Activated T-helper 2 cell treated with anti-CD3 and anti-CD28 coated beads, Interferon-gamma antibody, Interleukin-2, Interleukin-4, amounts not matched to agents 10 μg/mL and 5 μg/mL and 100 μg/mL, durations not matched to agents 14 hours and 24 hours and 36 hours (primary cell): ENCODE measurements at regions not wholly inside any gene's neighbourhood (a gene's known extent, or its start where the extent isn't known, plus 50 kb on each side); places are given as distances from the start of the nearest gene placed in this dataset.

ENCODE experiments used
- DNase-seq: peaks from one replicate; pipeline ENCODE4 v3.0.0; 2021; ENCODE audit warnings: low spot score
- H3K27ac Mint-ChIP-seq: one replicate; pipeline ENCODE4 v1.8.0; 2021; ENCODE audit warnings: mixed read lengths
- H3K27me3 Mint-ChIP-seq: one replicate; pipeline ENCODE4 v1.8.0; 2021; ENCODE audit warnings: low read depth, mixed read lengths
- H3K36me3 Mint-ChIP-seq: one replicate; pipeline ENCODE4 v1.8.0; 2021; ENCODE audit warnings: low read depth, mixed read lengths
- H3K4me1 Mint-ChIP-seq: one replicate; pipeline ENCODE4 v1.8.0; 2021; ENCODE audit warnings: low read depth, mixed read lengths
- H3K4me3 Mint-ChIP-seq: one replicate; pipeline ENCODE4 v1.8.0; 2021; ENCODE audit warnings: low read depth, mild to moderate bottlenecking, moderate library complexity, mixed read lengths
- H3K9me3 Mint-ChIP-seq: one replicate; pipeline ENCODE4 v1.8.0; 2021; ENCODE audit warnings: mixed read lengths
- intact Hi-C: fragments of 100-400 bp; cut with micrococcal nuclease; formaldehyde crosslinking; loops from one replicate; pipeline ENCODE4 v1.15.1; 2023

- intact Hi-C loops = no loop called here
- no peaks in the 10 kb centered on the region for H3K36me3 Mint-ChIP-seq
- no peaks in the 10 kb centered on the region for H3K27me3 Mint-ChIP-seq
- no peak overlapping the region for H3K4me3 Mint-ChIP-seq
- H3K4me1 Mint-ChIP-seq = no peaks in the 10 kb centered on the region
- no peaks in the 10 kb centered on the region for H3K9me3 Mint-ChIP-seq
- H3K27ac Mint-ChIP-seq = no peak overlapping the region
- no peak for DNase-seq
Measured at GRCh38 chr1:88375977-88376376, 308.1 kb upstream of the PKN2 start.

DNA sequence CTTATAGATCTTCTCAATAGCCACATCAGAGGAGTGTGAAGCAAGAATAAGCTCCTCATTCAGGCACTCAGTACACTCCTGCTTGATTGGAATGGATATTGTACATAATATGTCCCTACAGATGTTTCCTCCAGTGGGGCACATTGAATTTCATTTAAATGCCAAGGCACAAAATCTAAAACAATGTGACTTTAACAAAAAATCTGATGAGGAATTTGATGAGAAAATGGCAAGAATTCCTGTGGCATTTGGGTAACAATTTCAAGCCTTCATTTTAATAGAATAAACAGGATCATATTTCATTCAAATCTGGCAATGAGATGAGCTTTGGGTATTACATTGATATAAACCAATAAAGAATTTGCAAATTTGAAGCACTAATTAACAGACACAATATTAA, 307.7 kb upstream of the PKN2 start:
- no peaks in the 10 kb centered on the region for H3K36me3 Mint-ChIP-seq
- no peak overlapping the region for H3K27ac Mint-ChIP-seq
- H3K27me3 Mint-ChIP-seq = no peaks in the 10 kb centered on the region
- no peaks in the 10 kb centered on the region for H3K4me1 Mint-ChIP-seq
- no peaks in the 10 kb centered on the region for H3K9me3 Mint-ChIP-seq
- DNase-seq = no peak
- intact Hi-C loops = no loop called here
- H3K4me3 Mint-ChIP-seq = no peak overlapping the region

GRCh38 chr1:88378560-88378959, 305.5 kb upstream of the PKN2 start:
- H3K4me3 Mint-ChIP-seq = no peak overlapping the region
- no peaks in the 10 kb centered on the region for H3K4me1 Mint-ChIP-seq
- H3K27ac Mint-ChIP-seq = no peak overlapping the region
- intact Hi-C loops = no loop called here
- no peaks in the 10 kb centered on the region for H3K9me3 Mint-ChIP-seq
- no peaks in the 10 kb centered on the region for H3K27me3 Mint-ChIP-seq
- no peaks in the 10 kb centered on the region for H3K36me3 Mint-ChIP-seq
- no peak for DNase-seq

GRCh38 chr1:88394958-88395357, 289.1 kb upstream of the PKN2 start:
- no peak overlapping the region for H3K4me3 Mint-ChIP-seq
- intact Hi-C loops = no loop called here
- H3K9me3 Mint-ChIP-seq = no peaks in the 10 kb centered on the region
- DNase-seq = no peak
- no peaks in the 10 kb centered on the region for H3K36me3 Mint-ChIP-seq
- H3K4me1 Mint-ChIP-seq = no peaks in the 10 kb centered on the region
- no peak overlapping the region for H3K27ac Mint-ChIP-seq
- H3K27me3 Mint-ChIP-seq = no peaks in the 10 kb centered on the region

GRCh38 chr1:88398338-88398737, 285.7 kb upstream of the PKN2 start:
- Mint-ChIP-seq H3K4me3 (no peak overlapping the region), H3K4me1 (peaks cover 4% of the 10 kb centered on the region), H3K27ac (no peak overlapping the region), H3K27me3 (no peaks in the 10 kb centered on the region), H3K9me3 (no peaks in the 10 kb centered on the region), H3K36me3 (no peaks in the 10 kb centered on the region)
- intact Hi-C loops = no loop called here
- no peak for DNase-seq

DNA sequence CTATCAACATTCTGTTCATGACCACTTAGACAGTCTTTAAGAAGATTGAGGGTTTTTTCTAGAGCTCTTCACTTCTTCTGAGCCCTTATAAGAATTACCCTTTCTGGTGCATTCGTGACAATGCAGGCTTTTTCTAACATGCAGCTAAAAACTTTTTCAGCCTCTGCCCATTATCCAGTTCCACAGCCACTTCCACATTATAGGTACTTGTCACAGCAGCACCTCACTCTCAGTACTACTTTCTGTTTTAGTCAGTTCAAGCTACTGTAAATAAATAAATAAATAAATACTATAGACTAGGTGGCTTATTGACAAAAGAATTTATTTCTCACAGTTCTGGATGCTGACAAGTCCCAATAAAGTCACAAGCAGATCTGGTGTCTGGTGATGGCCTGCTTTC, 284.4 kb upstream of the PKN2 start:
- intact Hi-C loops = no loop called here
- DNase-seq = no peak
- H3K4me3 Mint-ChIP-seq = no peak overlapping the region
- H3K9me3 Mint-ChIP-seq = no peaks in the 10 kb centered on the region
- H3K4me1 Mint-ChIP-seq = peaks cover 4% of the 10 kb centered on the region
- no peaks in the 10 kb centered on the region for H3K36me3 Mint-ChIP-seq
- no peak overlapping the region for H3K27ac Mint-ChIP-seq
- H3K27me3 Mint-ChIP-seq = no peaks in the 10 kb centered on the region

- intact Hi-C loops = no loop called here
- no peak for DNase-seq
- Mint-ChIP-seq H3K36me3 (no peaks in the 10 kb centered on the region), H3K27ac (no peak overlapping the region), H3K4me1 (peaks cover 4% of the 10 kb centered on the region), H3K27me3 (no peaks in the 10 kb centered on the region), H3K9me3 (no peaks in the 10 kb centered on the region), H3K4me3 (no peak overlapping the region)
Measured at GRCh38 chr1:88401313-88401712, 282.8 kb upstream of the PKN2 start.

GRCh38 chr1:88404582-88404981, 279.5 kb upstream of the PKN2 start:
- Mint-ChIP-seq H3K4me1 (peaks cover 4% of the 10 kb centered on the region), H3K27me3 (no peaks in the 10 kb centered on the region), H3K27ac (no peak overlapping the region), H3K9me3 (no peaks in the 10 kb centered on the region), H3K4me3 (no peak overlapping the region), H3K36me3 (no peaks in the 10 kb centered on the region)
- DNase-seq = no peak
- intact Hi-C loops = no loop called here

DNA sequence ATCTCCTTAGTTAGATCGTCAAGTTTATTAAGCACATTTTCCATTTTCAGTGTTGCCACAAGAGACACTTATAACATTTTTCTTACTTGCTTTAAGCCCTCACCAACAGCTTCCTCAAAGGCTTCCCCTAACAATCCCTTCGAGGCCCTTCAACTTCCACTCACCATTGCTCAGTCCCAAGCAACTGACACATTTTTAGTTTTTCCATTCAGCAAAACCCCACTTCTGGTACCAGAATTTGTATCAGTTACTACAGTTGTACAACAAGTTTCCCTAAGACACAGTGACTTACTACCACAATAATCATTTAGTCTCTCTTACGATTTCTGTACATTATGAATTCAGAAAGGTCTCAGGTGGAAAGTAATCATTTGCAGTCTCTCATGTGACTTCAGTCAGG, 276.8 kb upstream of the PKN2 start:
- H3K4me1 Mint-ChIP-seq = no peaks in the 10 kb centered on the region
- DNase-seq = no peak
- H3K9me3 Mint-ChIP-seq = no peaks in the 10 kb centered on the region
- H3K27me3 Mint-ChIP-seq = no peaks in the 10 kb centered on the region
- intact Hi-C loops = no loop called here
- no peaks in the 10 kb centered on the region for H3K36me3 Mint-ChIP-seq
- no peak overlapping the region for H3K4me3 Mint-ChIP-seq
- no peak overlapping the region for H3K27ac Mint-ChIP-seq

DNA sequence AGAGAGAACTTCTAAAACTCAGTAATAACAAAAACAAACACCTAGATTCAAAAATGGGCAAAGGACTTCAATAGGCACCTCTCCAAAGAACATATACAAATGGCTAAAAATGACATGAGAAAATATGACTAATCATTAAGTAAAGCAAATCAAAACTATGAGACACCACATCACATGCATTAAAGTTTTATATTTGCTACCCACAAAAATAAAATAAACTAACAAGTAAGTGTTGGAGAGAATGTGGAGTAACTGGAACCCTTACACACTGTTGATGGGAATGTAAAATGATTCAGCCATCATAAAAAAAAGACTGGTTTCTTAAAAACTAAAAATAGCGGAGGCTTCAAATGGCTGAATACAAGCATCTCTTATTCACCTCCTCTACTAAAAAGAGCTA, 262.1 kb upstream of the PKN2 start:
- H3K27me3 Mint-ChIP-seq = no peaks in the 10 kb centered on the region
- no peak overlapping the region for H3K27ac Mint-ChIP-seq
- no peaks in the 10 kb centered on the region for H3K36me3 Mint-ChIP-seq
- intact Hi-C loops = no loop called here
- H3K4me1 Mint-ChIP-seq = no peaks in the 10 kb centered on the region
- H3K9me3 Mint-ChIP-seq = peaks cover 25% of the 10 kb centered on the region
- H3K4me3 Mint-ChIP-seq = no peak overlapping the region
- DNase-seq = no peak

DNA sequence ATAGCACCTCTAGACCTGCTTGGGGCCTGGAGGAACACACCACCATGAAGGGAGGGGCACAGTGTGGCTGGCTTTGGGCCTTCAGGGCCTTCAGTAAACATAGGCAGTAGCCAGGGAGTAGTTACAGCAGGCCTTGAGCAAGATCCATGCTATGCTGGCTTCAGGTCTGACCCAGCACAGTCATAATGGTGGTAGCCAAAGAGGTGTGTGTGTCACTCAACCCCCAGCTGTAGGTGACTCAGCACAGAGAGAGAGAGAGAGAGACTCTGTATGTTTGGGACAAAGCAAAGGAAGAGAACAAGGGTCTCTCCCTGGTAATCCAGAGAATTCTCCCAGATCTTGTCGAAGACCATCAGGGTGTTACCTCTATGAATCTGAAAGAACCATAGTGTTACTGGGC, 250.5 kb upstream of the PKN2 start:
- no peaks in the 10 kb centered on the region for H3K27me3 Mint-ChIP-seq
- H3K27ac Mint-ChIP-seq = no peak overlapping the region
- H3K4me1 Mint-ChIP-seq = no peaks in the 10 kb centered on the region
- intact Hi-C loops = no loop called here
- H3K36me3 Mint-ChIP-seq = no peaks in the 10 kb centered on the region
- peaks cover 7% of the 10 kb centered on the region for H3K9me3 Mint-ChIP-seq
- no peak overlapping the region for H3K4me3 Mint-ChIP-seq
- no peak for DNase-seq

GRCh38 chr1:88434836-88435235, 249.2 kb upstream of the PKN2 start:
- no peak overlapping the region for H3K27ac Mint-ChIP-seq
- H3K9me3 Mint-ChIP-seq = peaks cover 7% of the 10 kb centered on the region
- DNase-seq = no peak
- no peaks in the 10 kb centered on the region for H3K27me3 Mint-ChIP-seq
- H3K4me1 Mint-ChIP-seq = no peaks in the 10 kb centered on the region
- intact Hi-C loops = no loop called here
- H3K4me3 Mint-ChIP-seq = no peak overlapping the region
- H3K36me3 Mint-ChIP-seq = no peaks in the 10 kb centered on the region

GRCh38 chr1:88441022-88441421, 243.1 kb upstream of the PKN2 start:
- Mint-ChIP-seq H3K36me3 (no peaks in the 10 kb centered on the region), H3K9me3 (no peaks in the 10 kb centered on the region), H3K4me1 (no peaks in the 10 kb centered on the region), H3K27me3 (no peaks in the 10 kb centered on the region), H3K4me3 (no peak overlapping the region), H3K27ac (no peak overlapping the region)
- no peak for DNase-seq
- intact Hi-C loops = no loop called here

GRCh38 chr1:88451856-88452255, 232.2 kb upstream of the PKN2 start:
- DNase-seq = no peak
- intact Hi-C loops = no loop called here
- Mint-ChIP-seq H3K27me3 (no peaks in the 10 kb centered on the region), H3K36me3 (no peaks in the 10 kb centered on the region), H3K4me3 (no peak overlapping the region), H3K9me3 (no peaks in the 10 kb centered on the region), H3K4me1 (no peaks in the 10 kb centered on the region), H3K27ac (no peak overlapping the region)
